GM18505 (cell line): ENCODE measurements at regions not wholly inside any gene's neighbourhood (a gene's known extent, or its start where the extent isn't known, plus 50 kb on each side); places are given as distances from the start of the nearest gene placed in this dataset.
"Not testable (repeated sequence)": the region's sequence is repeated elsewhere in the genome, so short reads cannot be mapped to it uniquely, and the experiment has no call there.

Experiments used
- ATAC-seq: cut with Tn5 transposase; IDR thresholded peaks from one replicate; pipeline ENCODE4 v1.9.1; 2021; ENCODE audit not compliant: unreplicated experiment
- POLR2A ChIP-seq: IDR thresholded peaks from 4 replicates; pipeline ENCODE4 v1.6.1; 2011; ENCODE audit warnings: borderline replicate concordance; ENCODE audit not compliant: insufficient read depth, insufficient read length; ENCODE audit errors: extremely low read depth

DNA sequence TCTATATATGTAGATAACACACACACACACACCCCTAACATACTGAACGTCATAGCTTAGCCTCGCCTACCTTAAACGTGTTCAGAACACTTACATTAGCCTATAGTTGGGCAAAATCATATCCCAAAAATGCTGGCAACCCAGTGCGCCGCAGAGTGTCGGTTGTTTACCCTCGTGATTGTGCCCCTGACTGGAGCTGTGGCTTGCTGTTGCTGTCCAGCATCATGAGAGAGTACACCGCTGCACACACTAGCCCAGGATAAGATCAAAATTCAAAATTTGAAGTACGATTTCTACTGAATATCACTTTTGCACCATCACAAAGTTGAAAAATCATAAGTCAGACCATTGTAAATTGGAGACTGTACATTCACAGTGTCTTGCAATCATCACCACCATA, 73.1 kb upstream of the COG2 start:
- no peak for TF ChIP-seq POLR2A
- ATAC-seq, result no peak

- no peak for TF ChIP-seq POLR2A
- ATAC-seq, result no peak
Observed at GRCh38 chr1:230568676-230569075, 73.6 kb upstream of the COG2 start.

DNA sequence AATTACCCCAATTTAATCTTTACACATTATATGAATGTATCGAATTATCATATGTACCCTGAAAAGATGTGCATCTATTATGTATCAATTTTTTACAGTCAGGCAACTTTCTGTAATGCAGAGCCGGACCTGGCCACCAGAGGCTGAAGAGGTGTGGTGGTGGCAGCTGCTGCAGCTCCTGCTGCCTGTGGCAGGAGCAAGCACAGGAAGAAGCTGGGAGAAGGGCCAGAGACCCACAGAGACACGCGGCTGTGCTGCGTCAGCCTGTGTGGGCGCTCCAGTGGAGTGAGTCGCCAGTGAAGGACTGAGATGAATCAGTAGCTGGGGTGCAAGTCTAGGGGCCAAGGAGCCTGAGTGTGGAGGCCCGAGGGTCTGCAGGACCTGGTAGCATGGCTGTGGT, 74.3 kb upstream of the COG2 start:
- TF ChIP-seq POLR2A, result no peak

GRCh38 chr1:230567221-230567575, 75.1 kb upstream of the COG2 start:
- no peak for ATAC-seq
- TF ChIP-seq POLR2A, result no peak

More for the DNA sequence above, 74.3 kb upstream of the COG2 start:
- ATAC-seq, result no peak

GRCh38 chr1:230566532-230567220, 75.6 kb upstream of the COG2 start:
- ATAC-seq, result not testable (repeated sequence)

- no peak for TF ChIP-seq POLR2A
- no peak for ATAC-seq
Observed at GRCh38 chr1:230565141-230565540, 77.1 kb upstream of the COG2 start.

GRCh38 chr1:230563591-230563990, 78.7 kb upstream of the COG2 start:
- ATAC-seq, result no peak
- TF ChIP-seq POLR2A, result no peak

DNA sequence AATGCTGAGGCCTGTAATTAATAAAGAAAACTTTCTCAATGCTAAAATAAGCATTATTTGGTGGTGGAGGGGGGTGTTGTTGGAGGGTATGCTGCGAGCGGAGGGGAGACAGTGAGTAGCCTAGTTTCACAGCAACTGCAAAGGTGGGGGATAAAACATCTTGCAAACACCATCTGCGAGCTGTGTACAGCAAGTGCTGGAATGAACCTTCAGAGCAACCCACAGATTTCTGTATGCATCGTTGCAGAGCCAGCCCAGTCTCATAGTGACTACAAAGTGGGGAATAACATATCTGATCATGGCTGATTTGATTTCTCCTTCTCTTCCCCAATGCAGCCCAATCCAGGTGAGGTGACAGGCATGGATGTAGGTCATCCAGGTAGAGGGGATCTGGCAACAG, 80.7 kb upstream of the COG2 start:
- TF ChIP-seq POLR2A, result no peak
- no peak for ATAC-seq

DNA sequence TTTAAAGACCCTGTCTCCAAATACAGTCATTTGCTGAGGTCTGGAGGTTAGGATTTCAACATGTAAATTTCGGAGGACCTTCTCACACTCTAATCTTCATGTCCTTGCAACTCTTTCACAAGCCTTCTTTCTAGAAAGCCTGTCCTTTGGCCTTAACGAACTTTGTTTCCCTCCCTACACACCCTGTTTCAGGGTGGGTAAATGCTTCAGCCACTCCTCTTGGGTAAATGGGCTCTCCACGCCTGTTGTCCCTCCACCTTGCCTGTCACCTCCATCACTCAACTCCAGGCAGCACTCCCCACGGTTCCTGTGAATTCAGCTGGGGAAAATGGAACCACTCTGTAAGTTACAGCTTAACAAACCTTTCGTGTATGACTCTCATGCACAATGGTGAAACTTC, 84.0 kb upstream of the COG2 start:
- no peak for ATAC-seq
- TF ChIP-seq POLR2A, result no peak

- no peak for ATAC-seq
- no peak for TF ChIP-seq POLR2A
Observed at GRCh38 chr1:230556453-230556852, 85.8 kb upstream of the COG2 start.

DNA sequence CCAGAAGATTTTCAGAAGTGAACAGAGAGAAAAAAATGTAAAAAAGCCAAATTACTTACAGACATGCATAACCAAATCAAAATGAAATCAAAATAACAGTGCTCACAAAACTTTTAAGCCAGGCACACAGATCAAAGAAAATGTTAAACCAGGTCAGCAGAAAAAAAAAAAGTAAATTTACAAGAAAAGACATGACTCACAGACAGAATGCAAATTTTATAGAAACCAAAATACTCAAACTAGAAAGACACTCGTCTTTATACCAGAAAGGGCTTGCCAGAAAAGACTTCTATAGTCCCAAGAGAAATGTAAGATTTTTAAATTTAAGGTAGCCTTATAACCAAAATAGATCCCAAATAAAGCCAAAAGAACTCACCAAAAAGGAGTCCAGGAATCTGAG, 86.5 kb upstream of the COG2 start:
- no peak for TF ChIP-seq POLR2A
- ATAC-seq, result no peak

DNA sequence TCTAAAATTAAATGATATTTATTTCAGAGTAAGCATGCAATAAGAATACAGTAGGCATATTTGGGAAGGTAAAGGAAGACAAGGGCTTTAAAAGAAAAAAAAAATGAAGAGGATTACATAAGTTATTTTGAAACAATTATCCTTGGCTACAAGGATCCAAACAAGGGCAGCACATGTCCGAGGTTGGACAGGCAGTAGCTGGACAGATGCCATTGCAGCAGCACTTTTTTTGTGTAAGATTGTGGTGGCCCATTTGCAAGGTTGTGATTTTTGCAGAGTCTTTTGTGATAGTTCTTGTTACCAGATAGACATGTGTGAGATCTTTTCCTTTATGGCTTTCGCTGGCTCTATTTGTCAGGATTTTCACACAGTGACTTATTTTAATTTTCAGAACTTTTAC, 89.4 kb upstream of the COG2 start:
- TF ChIP-seq POLR2A, result no peak
- ATAC-seq, result no peak

GRCh38 chr1:230550945-230551344, 91.3 kb upstream of the COG2 start:
- not testable (repeated sequence) for ATAC-seq

DNA sequence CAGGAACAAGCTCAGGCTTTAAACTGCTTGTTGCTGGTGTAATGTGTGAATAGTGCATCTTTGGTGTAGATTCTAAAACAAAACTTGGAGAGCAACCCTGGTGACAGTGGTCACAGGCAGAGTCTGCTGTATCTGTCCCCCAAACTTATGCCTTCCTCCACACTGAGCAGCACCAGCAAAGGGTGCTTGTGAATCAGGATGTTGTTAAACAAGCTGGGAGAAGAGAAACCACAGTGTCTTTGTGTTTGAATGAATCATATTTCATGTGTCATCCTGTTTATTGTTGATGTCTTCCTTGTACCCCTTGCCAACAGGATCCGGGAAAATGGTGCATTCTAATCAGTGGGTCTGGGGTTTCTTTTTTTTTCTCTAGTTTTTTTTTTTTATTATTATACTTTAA, 91.9 kb upstream of the COG2 start:
- ATAC-seq, result no peak
- no peak for TF ChIP-seq POLR2A

- TF ChIP-seq POLR2A, result no peak
Observed at GRCh38 chr1:230549625-230550024, 92.7 kb upstream of the COG2 start.

More at GRCh38 chr1:230549625-230550024, 92.7 kb upstream of the COG2 start:
- no peak for ATAC-seq
